Pulmonary artery endothelial cell (primary cell): ENCODE measurements at regions not wholly inside any gene's neighbourhood (a gene's known extent, or its start where the extent isn't known, plus 50 kb on each side); places are given as distances from the start of the nearest gene placed in this dataset.

ENCODE experiments used
- DNase-seq: peaks from one replicate; pipeline ENCODE4 v3.0.0-alpha.2; 2011; ENCODE audit warnings: low read depth, low spot score

- DNase-seq: no peak
These were observed 60.7 kb upstream of the SLC13A1 start for GRCh38 chr7:123260428-123260960.

- no peak for DNase-seq
These were observed 60.0 kb upstream of the SLC13A1 start for GRCh38 chr7:123259759-123260158.
